T-helper 17 cell (primary cell): ENCODE measurements at regions not wholly inside any gene's neighbourhood (a gene's known extent, or its start where the extent isn't known, plus 50 kb on each side); places are given as distances from the start of the nearest gene placed in this dataset.

Source experiments
- ATAC-seq: fragments of 150-1000 bp; cut with Tn5 transposase; 2 replicates; pipeline ENCODE4 v1.10.0; 2021; ENCODE audit warnings: mild to moderate bottlenecking, moderate library complexity
- DNase-seq, 3 donors: peaks; one replicate each; pipeline versions ENCODE4 v3.0.0 to v3.0.0-alpha.2; 2020 to 2021
- H3K9me3 ChIP-seq: one replicate; pipeline ENCODE4 v1.7.0; 2013; ENCODE audit warnings: low read length, mild to moderate bottlenecking; ENCODE audit not compliant: control insufficient read depth, poor library complexity, severe bottlenecking
- H3K27ac Mint-ChIP-seq: one replicate; pipeline ENCODE4 v1.8.0; 2022; ENCODE audit warnings: mild to moderate bottlenecking, moderate library complexity, mixed read lengths
- H3K27me3 Mint-ChIP-seq: one replicate; pipeline ENCODE4 v1.8.0; 2022; ENCODE audit warnings: mixed read lengths
- H3K36me3 Mint-ChIP-seq: one replicate; pipeline ENCODE4 v1.8.0; 2022; ENCODE audit warnings: low read depth, mixed read lengths
- H3K4me1 Mint-ChIP-seq: one replicate; pipeline ENCODE4 v1.8.0; 2022; ENCODE audit warnings: mild to moderate bottlenecking, mixed read lengths
- H3K4me3 Mint-ChIP-seq: one replicate; pipeline ENCODE4 v1.8.0; 2022; ENCODE audit warnings: mild to moderate bottlenecking, moderate library complexity, mixed read lengths

GRCh38 chr1:112063781-112064728 is 74.6 kb upstream of the KCND3 start:
- H3K4me1 Mint-ChIP-seq, result peaks cover 2% of the 10 kb centered on the region
- ATAC-seq (no peak), DNase-seq (no peak)
- H3K4me3 Mint-ChIP-seq, result no peak overlapping the region
- no peaks in the 10 kb centered on the region for H3K9me3 ChIP-seq
- no peak overlapping the region for H3K27ac Mint-ChIP-seq
- H3K27me3 Mint-ChIP-seq, result peaks cover 67% of the 10 kb centered on the region
- H3K36me3 Mint-ChIP-seq, result peaks cover 2% of the 10 kb centered on the region

GRCh38 chr1:112067989-112068388 is 78.5 kb upstream of the KCND3 start:
- Mint-ChIP-seq H3K4me1 (no peaks in the 10 kb centered on the region), H3K27ac (no peak overlapping the region), H3K4me3 (no peak overlapping the region), H3K36me3 (peaks cover 4% of the 10 kb centered on the region), H3K27me3 (peaks cover 70% of the 10 kb centered on the region)
- no peak for DNase-seq
- no peak for ATAC-seq
- no peaks in the 10 kb centered on the region for H3K9me3 ChIP-seq

GRCh38 chr1:112070677-112071076 is 81.2 kb upstream of the KCND3 start:
- no peak for ATAC-seq
- Mint-ChIP-seq H3K4me1 (peaks cover 2% of the 10 kb centered on the region), H3K27ac (no peak overlapping the region), H3K4me3 (no peak overlapping the region), H3K36me3 (peaks cover 3% of the 10 kb centered on the region), H3K27me3 (peaks cover 45% of the 10 kb centered on the region)
- H3K9me3 ChIP-seq, result no peaks in the 10 kb centered on the region
- DNase-seq, result no peak

- ATAC-seq, result no peak
- H3K27ac Mint-ChIP-seq, result no peak overlapping the region
- peaks cover 29% of the 10 kb centered on the region for H3K27me3 Mint-ChIP-seq
- peaks cover 3% of the 10 kb centered on the region for H3K36me3 Mint-ChIP-seq
- peaks cover 2% of the 10 kb centered on the region for H3K4me1 Mint-ChIP-seq
- no peak overlapping the region for H3K4me3 Mint-ChIP-seq
- no peak for DNase-seq
- no peaks in the 10 kb centered on the region for H3K9me3 ChIP-seq
Measured at GRCh38 chr1:112074711-112075110, 85.2 kb upstream of the KCND3 start.

GRCh38 chr1:112075566-112075965 is 86.1 kb upstream of the KCND3 start:
- Mint-ChIP-seq H3K4me3 (no peak overlapping the region), H3K27ac (no peak overlapping the region), H3K36me3 (no peaks in the 10 kb centered on the region), H3K27me3 (peaks cover 27% of the 10 kb centered on the region), H3K4me1 (peaks cover 2% of the 10 kb centered on the region)
- no peak for DNase-seq
- no peak for ATAC-seq
- no peaks in the 10 kb centered on the region for H3K9me3 ChIP-seq

GRCh38 chr1:112079446-112079845 is 90.0 kb upstream of the KCND3 start:
- Mint-ChIP-seq H3K27me3 (peaks cover 41% of the 10 kb centered on the region), H3K4me1 (no peaks in the 10 kb centered on the region), H3K36me3 (no peaks in the 10 kb centered on the region), H3K4me3 (no peak overlapping the region), H3K27ac (no peak overlapping the region)
- ATAC-seq (no peak), DNase-seq (no peak)
- H3K9me3 ChIP-seq, result no peaks in the 10 kb centered on the region

- H3K27me3 Mint-ChIP-seq, result peaks cover 48% of the 10 kb centered on the region
- no peak for DNase-seq
- no peak overlapping the region for H3K27ac Mint-ChIP-seq
- H3K36me3 Mint-ChIP-seq, result no peaks in the 10 kb centered on the region
- no peak for ATAC-seq
- H3K4me1 Mint-ChIP-seq, result no peaks in the 10 kb centered on the region
- H3K4me3 Mint-ChIP-seq, result no peak overlapping the region
- no peaks in the 10 kb centered on the region for H3K9me3 ChIP-seq
Measured at GRCh38 chr1:112083487-112083886, 94.0 kb upstream of the KCND3 start.

GRCh38 chr1:112092656-112093371 is 103.3 kb upstream of the KCND3 start:
- peaks cover 78% of the 10 kb centered on the region for H3K27me3 Mint-ChIP-seq
- peaks cover 8% of the 10 kb centered on the region for H3K36me3 Mint-ChIP-seq
- H3K9me3 ChIP-seq, result no peaks in the 10 kb centered on the region
- H3K4me1 Mint-ChIP-seq, result no peaks in the 10 kb centered on the region
- ATAC-seq (no peak), DNase-seq (no peak)
- H3K27ac Mint-ChIP-seq, result no peak overlapping the region
- no peak overlapping the region for H3K4me3 Mint-ChIP-seq

- no peak overlapping the region for H3K27ac Mint-ChIP-seq
- H3K27me3 Mint-ChIP-seq, result peaks cover 73% of the 10 kb centered on the region
- no peak overlapping the region for H3K4me3 Mint-ChIP-seq
- ATAC-seq (no peak), DNase-seq (no peak)
- no peaks in the 10 kb centered on the region for H3K4me1 Mint-ChIP-seq
- no peaks in the 10 kb centered on the region for H3K9me3 ChIP-seq
- H3K36me3 Mint-ChIP-seq, result peaks cover 8% of the 10 kb centered on the region
Measured at GRCh38 chr1:112093372-112093694, 103.9 kb upstream of the KCND3 start.

- H3K4me1 Mint-ChIP-seq, result no peaks in the 10 kb centered on the region
Measured at GRCh38 chr1:112099979-112100378, 110.5 kb upstream of the KCND3 start.

GRCh38 chr1:112105557-112105956 is 116.1 kb upstream of the KCND3 start:
- H3K36me3 Mint-ChIP-seq, result no peaks in the 10 kb centered on the region
- ATAC-seq, result no peak

More at GRCh38 chr1:112099979-112100378, 110.5 kb upstream of the KCND3 start:
- ATAC-seq (no peak), DNase-seq (no peak)
- Mint-ChIP-seq H3K27me3 (peaks cover 26% of the 10 kb centered on the region), H3K27ac (no peak overlapping the region), H3K4me3 (no peak overlapping the region), H3K36me3 (no peaks in the 10 kb centered on the region)
- no peaks in the 10 kb centered on the region for H3K9me3 ChIP-seq

GRCh38 chr1:112110031-112110430 is 120.6 kb upstream of the KCND3 start:
- no peaks in the 10 kb centered on the region for H3K9me3 ChIP-seq
- Mint-ChIP-seq H3K36me3 (no peaks in the 10 kb centered on the region), H3K27ac (no peak overlapping the region), H3K4me1 (no peaks in the 10 kb centered on the region), H3K4me3 (no peak overlapping the region), H3K27me3 (peaks cover 26% of the 10 kb centered on the region)
- no peak for DNase-seq
- no peak for ATAC-seq

More at GRCh38 chr1:112105557-112105956, 116.1 kb upstream of the KCND3 start:
- DNase-seq, result no peak
- no peaks in the 10 kb centered on the region for H3K9me3 ChIP-seq
- H3K4me3 Mint-ChIP-seq, result no peak overlapping the region
- H3K4me1 Mint-ChIP-seq, result no peaks in the 10 kb centered on the region
- no peak overlapping the region for H3K27ac Mint-ChIP-seq
- peaks cover 16% of the 10 kb centered on the region for H3K27me3 Mint-ChIP-seq

GRCh38 chr1:112111734-112112133 is 122.3 kb upstream of the KCND3 start:
- no peaks in the 10 kb centered on the region for H3K4me1 Mint-ChIP-seq
- H3K4me3 Mint-ChIP-seq, result no peak overlapping the region
- H3K36me3 Mint-ChIP-seq, result no peaks in the 10 kb centered on the region
- no peak overlapping the region for H3K27ac Mint-ChIP-seq
- DNase-seq (no peak), ATAC-seq (no peak)
- no peaks in the 10 kb centered on the region for H3K9me3 ChIP-seq
- H3K27me3 Mint-ChIP-seq, result peaks cover 32% of the 10 kb centered on the region
